ENCODE measurements at regions not wholly inside any gene's neighbourhood (a gene's known extent, or its start where the extent isn't known, plus 50 kb on each side); places are given as distances from the start of the nearest gene placed in this dataset.
"Not testable (repeated sequence)": the region's sequence is repeated elsewhere in the genome, so short reads cannot be mapped to it uniquely, and the experiment has no call there.

DNA sequence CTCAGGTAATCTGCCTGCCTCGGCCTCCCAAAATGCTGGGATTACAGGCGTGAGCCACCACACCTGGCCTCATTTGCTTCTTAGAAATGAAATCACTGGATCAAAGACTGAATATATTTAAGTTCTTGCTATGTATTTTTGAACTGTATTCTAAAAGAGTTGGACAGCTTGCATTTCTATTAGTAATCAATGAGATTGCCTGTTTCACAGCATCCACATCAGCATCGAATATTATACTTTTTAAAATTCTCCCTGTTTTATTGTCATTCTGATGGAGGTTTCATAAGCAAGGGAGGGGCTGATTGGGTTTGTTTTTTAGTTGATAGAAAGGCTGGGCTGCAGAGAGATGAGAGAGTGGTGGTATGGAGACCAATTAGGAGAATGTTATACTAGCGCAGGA lies 68.7 kb upstream of the CREB3L1 start:
- Histone ChIP-seq H3K27ac (no peak overlapping the region), H3K4me3 (no peak overlapping the region), H3K36me3 (no peaks in the 10 kb centered on the region), H3K4me1 (no peaks in the 10 kb centered on the region), H3K27me3 (no peaks in the 10 kb centered on the region), H3K9me3 (no peaks in the 10 kb centered on the region)
- WGBS, 2 donors, result 82 to 89% methylated on average over 4 of the region's 4 CpGs
- DNase-seq, result no peak
- no peak for FAIRE-seq
- no peak for TF ChIP-seq CTCF (IDR thresholded peaks at IDR 0.05)
- intact Hi-C loops (cut with DNase I), result no loop called here
- no peak for ATAC-seq

- intact Hi-C loops (cut with DNase I), result no loop called here
- H3K4me3 ChIP-seq, result no peak overlapping the region
- no peaks in the 10 kb centered on the region for H3K36me3 ChIP-seq
- TF ChIP-seq CTCF (IDR thresholded peaks at IDR 0.05), result no peak
- DNase-seq (no peak), ATAC-seq (no peak), FAIRE-seq (no peak)
- H3K9me3 ChIP-seq, result no peaks in the 10 kb centered on the region
- no peak overlapping the region for H3K27ac ChIP-seq
- 37 to 42% methylated on average over 4 of the region's 4 CpGs for WGBS, 2 donors
- no peaks in the 10 kb centered on the region for H3K27me3 ChIP-seq
- H3K4me1 ChIP-seq, result no peaks in the 10 kb centered on the region
These were observed 70.2 kb upstream of the CREB3L1 start for GRCh38 chr11:46207270-46207669.

- H3K4me1 ChIP-seq; H3K4me3 ChIP-seq; H3K36me3 ChIP-seq; intact Hi-C loops (cut with DNase I); H3K27ac ChIP-seq; FAIRE-seq; H3K27me3 ChIP-seq; ATAC-seq; H3K9me3 ChIP-seq; DNase-seq: not testable (repeated sequence)
- WGBS, 2 donors, result 82 to 85% methylated on average over 7 of the region's 7 CpGs
These were observed 73.0 kb upstream of the CREB3L1 start for GRCh38 chr11:46204415-46204814.

DNA sequence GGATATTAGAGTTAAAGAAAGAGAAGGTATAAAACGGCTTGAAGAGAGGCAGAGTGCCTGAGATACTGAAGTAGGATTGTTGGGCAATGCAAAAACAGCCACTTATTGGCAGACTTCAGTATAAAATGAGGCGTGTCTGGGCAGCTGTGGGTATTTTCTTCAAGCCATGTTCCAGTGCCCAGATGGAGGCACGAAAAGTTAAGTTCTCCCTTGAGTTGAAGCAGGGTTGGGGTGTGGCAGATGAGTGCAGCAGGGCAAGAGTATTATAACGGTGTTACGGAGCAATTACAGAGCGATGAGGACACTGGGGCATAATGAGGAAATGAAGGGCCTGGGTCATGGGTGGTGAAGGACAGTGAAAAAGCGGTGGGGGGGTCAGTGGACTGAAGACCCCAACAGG lies 73.7 kb upstream of the CREB3L1 start:
- ATAC-seq (no peak), FAIRE-seq (no peak), DNase-seq (no peak)
- no peak overlapping the region for H3K4me3 ChIP-seq
- H3K36me3 ChIP-seq, result no peaks in the 10 kb centered on the region
- no peaks in the 10 kb centered on the region for H3K4me1 ChIP-seq
- H3K27ac ChIP-seq, result no peak overlapping the region
- 76 to 78% methylated on average over 7 of the region's 7 CpGs for WGBS, 2 donors
- intact Hi-C loops (cut with DNase I), result no loop called here
- no peaks in the 10 kb centered on the region for H3K9me3 ChIP-seq
- no peak for TF ChIP-seq CTCF (IDR thresholded peaks at IDR 0.05)
- no peaks in the 10 kb centered on the region for H3K27me3 ChIP-seq

DNA sequence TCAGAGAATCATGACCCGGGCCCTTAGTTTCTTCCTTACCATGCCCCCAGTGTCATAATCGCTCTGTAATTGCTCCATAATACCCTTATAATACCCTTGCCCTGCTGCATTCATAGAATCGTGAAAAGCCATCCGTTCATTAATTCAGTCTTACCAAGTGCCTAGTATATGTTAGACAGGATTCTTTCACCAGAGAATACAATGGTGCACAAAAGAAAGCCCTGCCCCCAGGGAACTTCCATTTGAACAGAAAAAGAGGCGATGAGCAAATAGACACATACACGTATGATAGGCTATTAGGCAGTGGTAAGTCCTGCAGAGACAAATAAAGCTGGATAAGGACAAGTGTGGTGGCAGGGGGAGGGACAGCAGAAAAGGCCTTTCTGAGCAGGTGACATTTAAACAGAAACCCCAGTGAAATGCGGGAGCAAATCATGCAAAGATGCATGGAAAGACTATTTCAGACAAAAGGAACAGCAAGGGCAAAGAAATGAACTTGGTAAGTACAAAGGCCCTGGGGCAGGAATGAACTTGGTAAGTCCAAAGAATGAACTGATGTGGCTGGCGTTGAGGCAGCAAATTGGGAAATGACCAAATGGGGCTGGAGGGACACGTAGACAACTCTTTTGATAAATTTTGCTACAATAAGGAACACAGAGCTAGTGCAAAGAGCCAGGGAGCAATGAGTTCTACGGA lies 74.6 kb upstream of the CREB3L1 start:
- no peaks in the 10 kb centered on the region for H3K27me3 ChIP-seq
- H3K4me1 ChIP-seq, result no peaks in the 10 kb centered on the region
- no peak for DNase-seq
- TF ChIP-seq CTCF (IDR thresholded peaks at IDR 0.05), result no peak
- FAIRE-seq, result no peak
- no peak overlapping the region for H3K27ac ChIP-seq
- no peak for ATAC-seq
- no peaks in the 10 kb centered on the region for H3K36me3 ChIP-seq
- H3K9me3 ChIP-seq, result no peaks in the 10 kb centered on the region
- intact Hi-C loops (cut with DNase I), result no loop called here
- H3K4me3 ChIP-seq, result no peak overlapping the region
- WGBS, 2 donors, result 75 to 81% methylated on average over 10 of the region's 10 CpGs

Measured in pancreas (tissue), 10 donors.